Activated CD4-positive, alpha-beta memory T cell treated with anti-CD3 and anti-CD28 coated beads for 36 hours (primary cell): ENCODE measurements at regions not wholly inside any gene's neighbourhood (a gene's known extent, or its start where the extent isn't known, plus 50 kb on each side); places are given as distances from the start of the nearest gene placed in this dataset.
"Not testable (repeated sequence)": the region's sequence is repeated elsewhere in the genome, so short reads cannot be mapped to it uniquely, and the experiment has no call there.

Source experiments
- CTCF ChIA-PET: fragments of 350-600 bp; sonication (Branson Sonifier 250); formaldehyde crosslinking; loops from one replicate; lab custom pipeline; 2021; ENCODE audit warnings: antibody characterized with exemption, inconsistent platforms; lab: Charles Lee
- POLR2A ChIA-PET: fragments of 350-600 bp; sonication (Branson Sonifier 250); formaldehyde crosslinking; loops from one replicate; lab custom pipeline; 2021; ENCODE audit warnings: antibody characterized with exemption; lab: Charles Lee
- DNase-seq: peaks from one replicate; pipeline ENCODE4 v3.0.0-alpha.2; 2020
- H3K27ac Mint-ChIP-seq: one replicate; pipeline ENCODE4 v1.8.0; 2021; ENCODE audit warnings: mixed read lengths
- H3K27me3 Mint-ChIP-seq: one replicate; pipeline ENCODE4 v1.8.0; 2021; ENCODE audit warnings: mixed read lengths
- H3K36me3 Mint-ChIP-seq: one replicate; pipeline ENCODE4 v1.8.0; 2021; ENCODE audit warnings: mixed read lengths
- H3K4me1 Mint-ChIP-seq: one replicate; pipeline ENCODE4 v1.8.0; 2021; ENCODE audit warnings: low read depth, mixed read lengths
- H3K4me3 Mint-ChIP-seq: one replicate; pipeline ENCODE4 v1.8.0; 2021; ENCODE audit warnings: mild to moderate bottlenecking, mixed read lengths
- H3K9me3 Mint-ChIP-seq: one replicate; pipeline ENCODE4 v1.8.0; 2021; ENCODE audit warnings: mixed read lengths
- intact Hi-C: fragments of 100-400 bp; cut with micrococcal nuclease; formaldehyde crosslinking; loops from one replicate; pipeline ENCODE4 v1.15.1; 2023

GRCh38 chr3:170650557-170650956 lies 64.7 kb upstream of the SLC7A14 start:
- DNase-seq, H3K36me3 Mint-ChIP-seq, H3K9me3 Mint-ChIP-seq, H3K4me1 Mint-ChIP-seq, POLR2A ChIA-PET, H3K27ac Mint-ChIP-seq, H3K4me3 Mint-ChIP-seq, CTCF ChIA-PET, intact Hi-C loops: not testable (repeated sequence)
- H3K27me3 Mint-ChIP-seq, result peaks cover 16% of the 10 kb centered on the region

- CTCF ChIA-PET, result no interaction called here
- Mint-ChIP-seq H3K4me1 (no peaks in the 10 kb centered on the region), H3K4me3 (no peak overlapping the region), H3K27ac (no peak overlapping the region), H3K9me3 (peaks cover 12% of the 10 kb centered on the region), H3K36me3 (no peaks in the 10 kb centered on the region), H3K27me3 (no peaks in the 10 kb centered on the region)
- intact Hi-C loops, result no loop called here
- no peak for DNase-seq
- POLR2A ChIA-PET, result no interaction called here
These were observed 58.8 kb upstream of the SLC7A14 start for GRCh38 chr3:170644711-170645110.

- Mint-ChIP-seq H3K36me3 (no peaks in the 10 kb centered on the region), H3K27ac (no peak overlapping the region), H3K27me3 (no peaks in the 10 kb centered on the region), H3K9me3 (peaks cover 12% of the 10 kb centered on the region), H3K4me3 (no peak overlapping the region), H3K4me1 (no peaks in the 10 kb centered on the region)
- POLR2A ChIA-PET, result no interaction called here
- intact Hi-C loops, result no loop called here
- CTCF ChIA-PET, result no interaction called here
- DNase-seq, result no peak
These were observed 58.0 kb upstream of the SLC7A14 start for GRCh38 chr3:170643831-170644230.

GRCh38 chr3:170642882-170643601 lies 57.2 kb upstream of the SLC7A14 start:
- H3K27me3 Mint-ChIP-seq, result no peaks in the 10 kb centered on the region
- ChIA-PET CTCF (no interaction called here), POLR2A (no interaction called here)
- peaks cover 12% of the 10 kb centered on the region for H3K9me3 Mint-ChIP-seq
- intact Hi-C loops, result no loop called here
- DNase-seq, result no peak
- no peak overlapping the region for H3K4me3 Mint-ChIP-seq
- no peak overlapping the region for H3K27ac Mint-ChIP-seq
- no peaks in the 10 kb centered on the region for H3K36me3 Mint-ChIP-seq
- no peaks in the 10 kb centered on the region for H3K4me1 Mint-ChIP-seq

GRCh38 chr3:170641510-170642236 lies 55.8 kb upstream of the SLC7A14 start:
- Mint-ChIP-seq H3K4me1 (no peaks in the 10 kb centered on the region), H3K4me3 (no peak overlapping the region), H3K27ac (no peak overlapping the region), H3K36me3 (no peaks in the 10 kb centered on the region), H3K27me3 (no peaks in the 10 kb centered on the region), H3K9me3 (peaks cover 12% of the 10 kb centered on the region)
- POLR2A ChIA-PET, result no interaction called here
- no peak for DNase-seq
- intact Hi-C loops, result no loop called here
- CTCF ChIA-PET, result no interaction called here

- no peak overlapping the region for H3K27ac Mint-ChIP-seq
These were observed 54.9 kb upstream of the SLC7A14 start for GRCh38 chr3:170640737-170641171.

GRCh38 chr3:170638988-170639387 lies 53.1 kb upstream of the SLC7A14 start:
- Mint-ChIP-seq H3K27ac (no peak overlapping the region), H3K36me3 (no peaks in the 10 kb centered on the region), H3K4me3 (no peak overlapping the region), H3K4me1 (no peaks in the 10 kb centered on the region), H3K9me3 (no peaks in the 10 kb centered on the region), H3K27me3 (peaks cover 11% of the 10 kb centered on the region)
- no peak for DNase-seq
- ChIA-PET POLR2A (no interaction called here), CTCF (no interaction called here)
- intact Hi-C loops, result no loop called here

More at GRCh38 chr3:170640737-170641171, 54.9 kb upstream of the SLC7A14 start:
- no peaks in the 10 kb centered on the region for H3K4me1 Mint-ChIP-seq
- H3K9me3 Mint-ChIP-seq, result peaks cover 8% of the 10 kb centered on the region
- intact Hi-C loops, result no loop called here
- H3K36me3 Mint-ChIP-seq, result no peaks in the 10 kb centered on the region
- H3K4me3 Mint-ChIP-seq, result no peak overlapping the region
- DNase-seq, result no peak
- ChIA-PET CTCF (no interaction called here), POLR2A (no interaction called here)
- H3K27me3 Mint-ChIP-seq, result no peaks in the 10 kb centered on the region

- intact Hi-C loops, result no loop called here
- Mint-ChIP-seq H3K4me1 (peaks cover 2% of the 10 kb centered on the region), H3K4me3 (no peak overlapping the region), H3K27ac (no peak overlapping the region), H3K9me3 (no peaks in the 10 kb centered on the region), H3K36me3 (no peaks in the 10 kb centered on the region), H3K27me3 (peaks cover 16% of the 10 kb centered on the region)
- DNase-seq, result no peak
- ChIA-PET CTCF (no interaction called here), POLR2A (no interaction called here)
These were observed 51.4 kb upstream of the SLC7A14 start for GRCh38 chr3:170637306-170637705.

GRCh38 chr3:170636400-170636973 lies 50.6 kb upstream of the SLC7A14 start:
- no peak overlapping the region for H3K27ac Mint-ChIP-seq
- CTCF ChIA-PET, result no interaction called here
- intact Hi-C loops, result no loop called here

More at GRCh38 chr3:170636400-170636973, 50.6 kb upstream of the SLC7A14 start:
- DNase-seq, result no peak
- Mint-ChIP-seq H3K36me3 (no peaks in the 10 kb centered on the region), H3K4me1 (peaks cover 2% of the 10 kb centered on the region), H3K9me3 (no peaks in the 10 kb centered on the region), H3K4me3 (no peak overlapping the region), H3K27me3 (peaks cover 16% of the 10 kb centered on the region)
- POLR2A ChIA-PET, result no interaction called here
